Lower leg skin (tissue), 3 donors: ENCODE measurements at regions not wholly inside any gene's neighbourhood (a gene's known extent, or its start where the extent isn't known, plus 50 kb on each side); places are given as distances from the start of the nearest gene placed in this dataset.

Experiments used
- CTCF ChIP-seq, 3 donors: fragments of 450-650 bp; IDR thresholded peaks; one replicate each; pipeline ENCODE4 v1.5.1; 2016; ENCODE audit warnings: antibody characterized with exemption in 3 of 3, mild to moderate bottlenecking in 3 of 3, moderate library complexity in 2 of 3
- POLR2A ChIP-seq, 2 donors: fragments of 450-650 bp; IDR thresholded peaks; one replicate each; pipeline ENCODE4 v1.6.1; 2016 to 2017; ENCODE audit warnings: antibody characterized with exemption in 2 of 2, mild to moderate bottlenecking in 1 of 2, moderate library complexity in 1 of 2

- no peak for TF ChIP-seq CTCF (IDR thresholded peaks at IDR 0.05)
- no peak for TF ChIP-seq POLR2A (IDR thresholded peaks at IDR 0.05)
Observed at GRCh38 chr2:111244864-111245263, 124.2 kb downstream of the BCL2L11 start.
